Stimulated activated CD4-positive, alpha-beta T cell treated with anti-CD3 and anti-CD28 coated beads, Interleukin-1b, Interleukin-23, amount 100 ng/mL, for 1 hour (primary cell): ENCODE measurements at regions not wholly inside any gene's neighbourhood (a gene's known extent, or its start where the extent isn't known, plus 50 kb on each side); places are given as distances from the start of the nearest gene placed in this dataset.

Experiments used
- DNase-seq, 2 donors: peaks; one replicate each; pipeline ENCODE4 v3.0.0-alpha.2; 2020; ENCODE audit warnings: low read depth in 2 of 2

DNA sequence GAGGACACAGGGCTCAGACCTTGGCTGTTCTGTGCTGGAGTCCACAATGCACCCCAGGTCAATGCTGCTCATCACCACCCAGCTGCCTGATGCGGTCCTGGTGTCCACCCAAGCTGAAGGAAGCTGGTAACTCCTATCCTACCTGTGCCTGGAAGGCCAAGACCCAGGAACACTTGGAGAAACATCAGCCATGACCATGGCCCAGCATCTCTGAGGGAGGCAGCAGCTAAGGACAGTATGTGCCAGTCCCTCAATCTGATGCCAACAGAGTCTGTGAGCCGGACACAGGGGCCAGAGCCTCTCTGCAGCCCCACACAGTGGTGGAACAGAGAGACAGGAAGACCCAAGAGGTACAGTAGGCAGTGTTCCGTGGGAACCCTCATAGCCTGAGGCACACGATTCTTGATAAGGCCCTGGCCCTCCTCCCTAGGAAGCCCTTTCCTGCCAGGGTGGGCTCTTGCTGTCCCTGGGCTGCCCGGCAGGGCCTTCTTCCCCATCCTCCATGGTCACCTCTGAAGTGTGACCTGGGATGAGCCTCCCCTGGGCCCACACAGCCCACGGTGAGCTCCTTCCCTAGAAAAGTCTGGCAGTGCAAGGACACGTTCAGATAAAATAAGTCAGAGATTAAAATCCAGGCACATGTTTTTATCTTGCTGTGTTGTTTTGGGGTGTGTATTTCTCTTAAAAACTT, 170.7 kb downstream of the THBS2 start:
- no peak for DNase-seq

DNA sequence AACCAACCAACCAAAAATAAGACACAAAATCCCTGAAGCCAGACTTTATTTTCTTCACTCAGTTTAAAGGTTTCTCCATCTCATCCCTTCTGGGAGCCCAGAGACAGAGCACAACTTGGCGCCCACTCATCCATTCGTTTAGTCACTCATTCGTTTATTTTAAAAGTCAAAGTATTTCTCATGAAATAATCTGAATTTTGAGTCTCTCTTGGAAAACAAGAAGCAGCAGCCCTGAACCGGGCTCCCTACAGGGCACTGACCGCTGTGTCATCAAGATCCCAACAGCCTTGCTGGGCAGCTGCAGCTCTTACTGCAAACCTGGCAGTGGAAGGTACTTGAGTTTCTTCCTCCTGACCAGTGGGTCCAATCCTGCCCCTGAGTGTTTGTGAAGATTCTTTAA, 171.6 kb downstream of the THBS2 start:
- no peak for DNase-seq

DNA sequence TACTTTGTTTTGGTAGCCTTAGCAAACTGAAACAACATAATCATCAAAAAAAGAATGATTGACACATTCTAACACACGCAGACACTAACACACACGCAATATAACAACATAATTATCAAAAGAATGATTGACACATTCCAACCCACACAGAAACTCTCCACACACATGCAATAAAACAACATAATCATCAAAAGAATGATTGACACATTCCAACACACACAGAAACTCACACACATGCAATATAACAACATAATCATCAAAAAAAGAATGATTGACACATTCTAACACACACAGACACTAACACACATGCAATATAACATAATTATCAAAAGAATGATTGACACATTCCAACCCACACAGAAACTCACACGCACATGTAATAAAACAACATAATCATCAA, 172.4 kb downstream of the THBS2 start:
- DNase-seq = no peak

DNA sequence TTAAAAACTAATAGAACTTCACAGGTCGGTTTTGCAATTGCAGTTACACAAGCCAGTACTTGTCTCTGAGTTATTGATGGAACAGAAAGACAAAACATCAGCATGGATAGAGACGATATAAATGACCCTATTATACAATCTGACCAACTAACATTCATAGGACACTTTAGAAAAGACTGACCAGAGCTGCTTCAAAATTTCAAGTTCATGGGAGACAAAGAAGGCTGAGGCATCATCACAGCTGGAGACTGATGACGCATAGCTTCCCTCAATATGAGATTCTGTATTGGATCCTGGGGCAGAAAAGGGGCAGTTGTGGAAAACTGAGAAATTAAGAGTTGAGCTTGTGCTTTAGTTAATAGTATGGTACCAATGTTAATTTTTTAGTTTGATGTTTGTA, 174.0 kb downstream of the THBS2 start:
- no peak for DNase-seq

DNA sequence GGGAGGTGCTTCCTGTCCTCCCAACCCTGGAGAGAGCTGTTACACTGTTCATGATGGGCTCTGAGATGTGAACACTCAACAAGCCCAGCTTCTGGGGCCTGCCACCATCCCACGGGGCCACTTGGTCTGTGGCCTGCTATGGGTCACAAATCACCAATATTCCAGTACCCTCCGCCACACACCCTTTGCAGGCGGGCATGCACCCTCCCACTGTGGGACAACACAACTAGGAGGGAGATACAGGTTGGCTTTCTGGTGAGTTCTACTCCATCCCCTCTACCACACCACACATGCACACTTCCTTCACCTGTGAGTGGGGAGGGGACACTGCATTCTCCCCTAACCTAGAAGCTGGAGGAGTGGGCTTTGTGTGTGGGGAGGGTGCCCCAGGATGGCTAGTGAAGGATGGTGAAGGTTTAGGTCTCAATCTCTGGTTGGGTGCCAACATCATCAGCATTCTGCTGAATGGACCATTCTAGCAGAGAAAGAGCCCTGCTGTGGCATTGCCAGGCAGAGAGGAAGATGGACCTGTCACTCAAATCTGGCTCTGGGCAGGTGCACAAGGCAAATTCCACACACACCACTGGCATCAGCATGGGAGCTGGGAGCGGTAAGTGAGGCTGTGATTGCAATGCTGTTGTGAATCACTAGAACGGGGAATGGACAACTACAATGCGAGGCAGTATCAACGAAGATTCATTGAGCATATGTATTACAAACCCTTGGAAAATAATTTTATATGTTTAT, 175.1 kb downstream of the THBS2 start:
- DNase-seq = no peak

DNA sequence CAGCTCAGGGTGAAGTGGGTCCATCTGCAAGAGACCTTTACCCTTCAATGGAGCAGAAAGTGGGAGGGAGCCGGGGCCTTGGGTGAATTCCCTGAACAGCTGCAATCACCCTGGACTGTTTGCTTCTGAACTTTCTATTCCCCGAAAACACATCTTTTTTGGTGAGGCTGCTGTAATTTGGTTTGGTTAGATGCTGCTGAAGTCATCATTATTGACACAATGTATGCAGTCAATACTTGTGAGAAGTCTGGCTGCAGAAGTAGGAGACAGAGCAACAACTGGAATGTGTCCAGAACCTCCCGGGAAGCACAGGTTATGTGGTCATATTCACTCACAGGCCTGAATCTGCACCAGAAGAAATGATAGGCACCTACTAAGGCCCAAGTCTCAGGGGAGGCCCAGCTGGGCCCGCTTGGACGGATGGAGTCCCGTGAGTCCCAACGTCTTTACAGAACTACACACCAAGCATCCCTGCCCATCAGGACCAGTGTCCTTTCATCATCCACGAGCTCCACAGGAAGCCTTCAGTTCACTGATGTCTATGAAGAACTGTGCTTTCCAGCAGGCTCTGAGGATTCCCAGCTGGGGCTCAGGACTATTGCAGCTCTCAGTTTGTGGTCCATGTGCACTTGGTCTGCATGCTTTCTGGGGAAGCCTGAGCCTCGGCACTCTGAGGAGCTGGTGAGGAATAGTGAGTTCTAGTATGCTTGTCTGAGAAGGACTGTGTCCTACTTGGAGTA, 177.6 kb downstream of the THBS2 start:
- no peak for DNase-seq

DNA sequence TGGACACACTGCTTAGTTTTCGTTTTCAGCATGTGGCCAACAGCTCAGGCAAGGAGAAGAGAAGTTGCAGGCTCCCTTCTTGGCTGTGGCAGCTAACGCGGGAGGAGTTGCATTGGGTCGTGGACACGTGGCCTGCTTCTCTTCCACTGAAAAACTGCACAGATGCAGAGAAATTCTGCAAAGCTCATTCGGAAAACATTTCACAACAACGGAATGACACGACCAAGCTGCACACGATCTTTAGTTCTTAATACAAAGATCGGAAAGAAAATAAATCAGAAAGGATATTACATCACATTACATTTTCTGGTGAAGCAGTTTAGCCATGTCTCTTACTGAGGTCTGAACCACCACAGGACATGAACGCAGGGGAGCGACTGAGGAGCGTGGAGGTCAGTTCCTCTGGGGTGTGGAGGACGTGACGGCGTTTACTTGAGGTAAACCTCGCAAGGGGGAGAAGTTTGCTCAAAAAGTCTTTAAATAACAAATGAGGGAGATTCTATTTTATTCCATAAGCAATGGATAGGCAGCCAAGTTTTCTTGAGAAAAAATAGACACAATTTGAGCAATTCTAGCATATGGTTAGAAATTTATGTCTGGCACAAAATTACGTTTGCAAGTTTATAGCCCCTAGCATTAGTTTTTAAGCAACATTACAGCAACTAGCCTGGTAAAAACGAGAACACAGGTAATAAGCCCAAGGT, 178.3 kb downstream of the THBS2 start:
- DNase-seq = no peak

DNA sequence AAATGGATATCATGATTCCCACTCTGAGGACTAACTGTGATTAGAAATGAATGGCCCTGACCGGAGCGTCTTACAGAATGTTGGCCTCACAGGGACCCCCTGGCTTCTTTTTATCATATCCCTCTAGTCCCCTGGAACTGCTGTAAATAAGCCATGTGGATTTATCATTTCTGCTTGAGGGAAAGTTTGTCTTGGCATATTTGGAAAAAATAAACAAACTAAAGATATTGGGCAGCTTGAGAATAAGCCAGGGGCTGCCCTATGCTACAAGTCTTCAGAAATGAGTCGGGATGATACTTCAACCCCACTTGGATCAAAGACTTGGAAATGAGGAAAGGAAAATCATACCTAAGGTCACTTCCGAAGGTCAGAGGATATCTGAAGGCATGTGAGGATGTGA, 179.1 kb downstream of the THBS2 start:
- DNase-seq = no peak

DNA sequence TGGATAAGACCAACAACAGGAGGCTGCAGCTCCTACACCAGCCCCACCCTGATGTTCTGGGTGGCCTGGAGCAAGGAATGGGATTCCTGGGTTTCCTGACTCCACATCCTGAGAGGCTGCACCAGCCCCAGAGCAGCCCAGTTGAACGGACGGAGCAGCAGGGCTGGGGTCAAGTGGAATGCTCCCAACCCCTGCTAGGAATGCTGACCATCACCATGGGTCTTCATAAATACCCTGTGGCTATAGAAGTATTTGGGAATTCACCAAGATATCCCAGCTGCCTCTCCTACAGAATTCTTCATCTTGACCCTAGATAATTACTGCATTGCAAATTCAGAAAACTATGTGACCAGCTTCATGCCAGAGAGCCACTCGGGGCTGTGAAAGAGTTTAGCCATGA, 180.3 kb downstream of the THBS2 start:
- no peak for DNase-seq

DNA sequence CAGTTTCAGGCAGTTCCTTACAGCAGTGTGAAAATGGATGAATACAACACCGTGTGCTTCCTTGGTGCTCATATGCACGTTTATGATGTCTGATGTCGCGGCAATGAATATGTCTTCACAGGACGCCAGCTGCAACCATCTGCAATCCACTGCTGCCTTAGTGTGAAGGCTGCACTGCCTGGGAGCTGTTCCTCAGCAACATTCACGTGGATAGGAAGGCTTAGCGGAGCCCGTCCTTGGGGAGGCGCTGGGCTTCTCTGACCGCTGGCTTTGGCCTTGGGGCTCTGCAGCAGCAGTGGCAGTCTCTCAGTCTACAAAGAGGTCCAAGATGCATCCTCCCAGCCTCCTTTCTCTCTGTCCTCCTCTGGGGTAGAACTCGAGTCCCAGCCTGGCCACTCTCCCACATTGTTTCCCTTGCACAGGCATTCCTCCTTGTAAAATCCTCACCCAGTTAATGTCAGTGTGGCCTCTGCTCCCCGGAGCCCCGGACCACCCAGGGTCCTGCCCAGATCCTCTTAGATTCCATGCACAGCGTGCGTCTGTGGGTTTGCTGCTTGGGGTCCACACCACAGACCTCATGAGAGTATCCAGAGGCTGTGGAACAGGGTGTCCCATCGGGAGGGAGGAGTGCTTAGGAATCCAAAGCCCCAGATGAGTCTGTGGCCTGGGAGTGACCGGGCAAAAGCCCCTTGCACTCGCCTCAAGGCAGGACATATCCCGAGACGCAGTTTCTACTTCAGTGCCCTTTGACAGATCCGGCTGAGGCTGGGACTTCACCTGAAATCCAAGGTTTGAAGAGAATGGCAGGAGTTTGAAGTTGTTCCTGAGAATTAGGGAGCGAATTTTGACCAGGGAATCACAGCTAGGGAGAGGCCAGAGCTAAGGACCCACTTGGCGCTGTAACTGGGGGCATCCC, 181.3 kb downstream of the THBS2 start:
- DNase-seq = no peak

DNA sequence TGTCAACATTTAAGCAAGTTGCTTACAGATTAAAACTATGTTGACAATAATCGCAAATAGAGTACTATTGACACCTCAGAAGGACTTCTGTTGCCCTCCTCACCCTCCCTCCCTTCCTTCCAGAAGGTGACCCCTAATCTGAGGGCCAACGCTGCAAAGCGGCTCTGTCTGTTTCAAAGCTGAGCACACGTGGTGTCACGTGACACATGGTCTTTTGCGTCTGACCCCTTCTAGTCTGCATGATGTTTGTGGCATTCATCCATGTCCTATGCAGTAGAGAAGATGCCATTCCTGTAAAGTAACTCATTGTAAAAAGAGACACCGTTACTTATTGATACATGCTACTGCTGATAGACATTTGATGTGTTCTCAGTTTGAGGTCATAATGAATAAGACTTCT, 182.3 kb downstream of the THBS2 start:
- DNase-seq = no peak

DNA sequence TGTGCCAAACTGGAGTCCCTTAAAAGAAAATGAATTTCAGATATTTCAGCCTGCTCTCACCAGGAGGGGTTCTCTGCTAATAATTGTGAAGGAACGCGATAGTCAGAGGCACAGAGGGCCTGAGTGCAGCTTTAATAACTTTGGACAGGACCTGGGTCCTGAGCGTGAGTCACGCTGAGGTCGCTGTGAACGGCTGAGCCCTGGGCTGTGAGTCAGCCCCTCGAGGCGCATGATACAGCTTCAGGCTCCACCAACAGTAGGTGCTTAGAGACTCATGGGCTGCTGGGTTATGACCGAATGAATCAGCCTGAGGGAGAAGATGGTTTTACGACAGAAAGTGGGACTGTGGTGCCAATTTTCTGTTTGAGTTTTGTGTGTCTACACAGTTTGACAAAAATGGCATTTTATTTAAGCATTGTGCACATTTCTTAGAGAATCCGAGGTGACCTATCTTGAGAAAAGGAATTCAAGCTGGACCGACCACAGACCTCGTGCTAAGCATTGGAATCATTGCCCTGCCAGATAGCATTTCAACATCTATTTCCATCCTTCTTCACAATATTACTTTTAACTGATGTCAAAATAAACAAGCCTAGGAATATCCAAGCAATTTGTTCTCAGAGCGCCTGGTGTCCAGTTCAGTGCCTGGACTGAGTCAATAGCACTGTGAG, 183.0 kb downstream of the THBS2 start:
- DNase-seq = no peak

DNA sequence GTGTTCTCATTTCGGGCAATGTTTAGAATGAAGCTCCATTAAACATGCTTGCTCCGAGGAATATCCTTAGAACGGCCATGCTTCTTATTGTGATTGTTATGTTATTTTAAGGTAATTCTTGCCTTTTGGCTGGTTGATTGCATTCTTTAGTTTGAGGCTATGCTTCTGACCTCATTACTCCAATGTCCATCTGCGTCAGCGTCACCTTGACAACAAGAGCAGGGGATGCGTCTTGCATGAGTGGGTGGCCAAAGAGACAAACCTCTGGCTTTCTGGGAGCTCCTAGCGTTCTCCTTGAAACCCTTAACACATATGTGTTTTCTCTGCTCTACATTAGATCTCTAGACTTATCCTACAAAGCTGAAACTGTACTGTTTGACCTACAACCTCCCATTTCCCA, 184.3 kb downstream of the THBS2 start:
- no peak for DNase-seq

DNA sequence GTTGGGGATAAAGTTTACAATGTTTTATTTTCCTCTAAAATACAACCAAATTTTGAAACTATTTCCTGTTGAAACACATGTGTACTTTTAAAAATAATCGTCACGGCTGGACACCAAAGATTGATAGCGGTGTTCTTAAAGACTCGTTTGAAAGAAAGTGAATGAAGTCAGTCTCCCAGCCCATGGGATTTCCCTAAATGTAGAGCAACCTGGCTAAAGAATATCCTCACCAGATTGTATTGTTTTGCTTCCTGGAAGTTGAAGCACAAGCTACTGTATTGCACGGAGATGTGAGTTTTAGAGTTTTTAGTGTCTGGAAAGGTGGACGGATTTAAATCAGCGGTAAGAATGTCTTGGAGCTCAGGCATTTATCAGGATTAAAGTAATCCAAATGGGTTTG, 189.5 kb downstream of the THBS2 start:
- DNase-seq = no peak

DNA sequence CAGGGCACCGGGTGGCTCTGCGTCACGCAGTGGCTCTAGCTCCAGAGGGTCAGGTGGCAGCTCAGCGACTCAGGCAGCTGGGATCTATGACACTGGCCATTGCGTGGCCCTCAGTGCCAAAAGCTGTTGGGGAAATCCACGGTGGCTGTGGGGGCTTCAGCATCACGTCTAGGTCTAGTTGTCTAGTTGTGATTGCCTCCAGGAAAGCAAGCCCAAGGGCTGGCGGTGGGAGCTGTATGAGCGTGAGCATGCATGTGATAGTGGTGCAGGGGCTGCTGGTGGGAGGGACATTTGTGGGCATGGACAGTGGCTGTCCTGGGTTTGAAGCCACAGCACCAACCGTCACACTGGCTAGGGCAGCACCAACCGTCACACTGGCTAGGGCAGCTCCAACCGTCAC, 191.4 kb downstream of the THBS2 start:
- DNase-seq = no peak

DNA sequence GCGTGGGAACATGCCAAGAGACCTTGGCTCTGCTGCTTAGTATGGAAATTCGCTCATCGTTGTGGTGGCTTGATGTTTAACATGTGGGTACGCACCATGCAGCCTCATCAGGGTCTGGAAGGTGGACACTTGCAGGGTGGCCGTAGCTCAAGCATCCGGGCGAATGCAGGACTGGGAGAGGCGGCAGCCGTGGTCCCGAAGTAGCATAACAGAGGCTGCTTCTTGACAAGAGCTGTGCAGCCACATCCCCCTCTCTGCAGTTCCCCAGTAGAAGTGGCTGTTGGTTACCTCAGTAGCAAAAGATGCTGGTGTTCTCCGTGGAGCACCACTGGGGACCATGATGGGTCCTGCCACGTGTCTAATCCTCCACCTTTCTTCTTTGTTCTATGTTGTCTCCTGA, 195.0 kb downstream of the THBS2 start:
- DNase-seq = no peak

DNA sequence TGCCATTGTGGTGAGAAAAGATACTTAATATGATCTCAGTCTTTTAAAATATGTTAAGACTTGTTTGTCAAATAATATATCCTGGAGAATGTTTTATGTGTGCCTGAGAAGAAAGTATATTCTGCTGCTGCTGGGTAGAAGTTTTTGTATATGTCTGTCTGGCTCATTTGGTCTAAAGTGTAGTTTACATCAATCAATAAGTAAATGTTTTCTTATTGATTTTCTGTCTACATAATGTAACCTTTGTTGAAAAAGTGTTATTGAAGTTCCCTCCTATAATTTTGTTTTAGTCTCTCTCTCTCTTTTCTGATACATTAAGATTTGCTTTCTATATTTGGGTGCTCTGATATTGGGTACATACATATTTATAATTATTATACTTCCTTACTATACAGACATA, 201.2 kb downstream of the THBS2 start:
- no peak for DNase-seq

DNA sequence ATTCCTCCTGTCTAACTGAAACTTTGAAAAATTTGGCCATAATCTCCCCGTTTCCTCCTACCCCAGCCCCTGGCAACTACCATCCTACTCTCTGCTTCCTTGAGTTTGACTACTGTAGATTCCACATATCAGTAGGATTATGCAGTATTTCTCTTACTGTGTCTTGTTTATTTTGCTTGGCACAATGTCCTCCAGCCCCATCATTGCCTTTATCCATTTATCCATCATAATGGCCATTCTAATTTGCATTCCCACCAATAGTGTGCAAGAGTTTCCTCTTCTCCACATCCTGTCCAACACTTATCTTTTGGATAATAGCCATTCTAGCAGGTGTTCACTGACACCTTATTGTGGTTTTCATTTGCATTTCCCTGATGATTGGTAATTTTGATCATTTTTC, 202.3 kb downstream of the THBS2 start:
- no peak for DNase-seq

DNA sequence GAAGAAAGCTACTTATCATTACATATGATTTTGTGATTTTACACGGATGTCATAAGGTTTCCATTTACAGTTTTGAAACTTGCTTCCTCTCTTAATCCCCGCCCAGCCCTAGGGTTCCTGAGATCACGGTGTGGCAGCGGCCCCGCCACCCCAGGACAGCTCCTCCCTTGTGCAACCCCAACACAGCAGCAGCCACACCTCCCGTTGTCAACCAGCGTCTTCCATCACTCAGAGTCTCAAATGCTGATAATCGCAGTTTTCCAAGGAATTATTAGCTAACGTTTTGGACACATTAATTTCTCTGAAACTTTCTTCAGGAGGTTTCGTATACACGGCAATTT, 204.8 kb downstream of the THBS2 start:
- no peak for DNase-seq

DNA sequence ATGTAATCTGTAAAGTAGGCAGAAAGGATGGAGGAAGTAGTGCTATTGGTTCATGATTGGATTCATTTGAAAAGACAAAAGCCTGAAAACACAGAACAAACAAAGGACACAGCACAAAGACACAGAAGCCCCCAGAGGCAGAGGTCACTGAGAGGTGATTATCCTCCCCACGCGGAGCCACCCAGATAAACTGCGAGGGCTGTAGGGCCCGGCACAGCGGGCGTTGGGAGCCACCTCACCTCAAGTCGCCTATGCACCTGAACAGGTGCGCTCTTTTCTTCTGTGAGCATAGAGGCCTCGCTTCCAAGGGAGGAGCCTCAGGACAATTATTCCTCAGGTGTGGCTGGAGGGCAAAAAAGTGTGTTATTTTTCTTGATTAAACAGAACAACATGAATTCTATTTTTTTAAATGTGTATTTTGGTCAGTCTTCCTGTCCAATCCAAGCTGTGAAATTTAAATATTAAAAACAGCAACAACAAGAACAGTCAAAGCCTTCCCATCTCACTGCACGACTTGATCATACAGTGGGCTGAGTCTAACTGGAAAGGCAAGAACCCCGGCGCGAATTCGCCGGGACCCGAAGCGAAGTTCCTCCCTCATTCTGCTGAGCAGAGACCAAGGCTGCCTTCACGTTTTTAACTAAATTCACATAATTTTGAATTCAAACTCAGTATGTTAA, 205.3 kb downstream of the THBS2 start:
- no peak for DNase-seq
